Fibroblast of lung (primary cell): ENCODE measurements at regions not wholly inside any gene's neighbourhood (a gene's known extent, or its start where the extent isn't known, plus 50 kb on each side); places are given as distances from the start of the nearest gene placed in this dataset.
A peak's percentile ranks its signal among the peaks of the same experiment; 100 is the strongest.

Experiments used
- DNase-seq, 2 donors: peaks; one replicate each; pipeline versions ENCODE4 v3.0.0 to v3.0.0-alpha.2; 2010; ENCODE audit warnings: low read depth in 2 of 2
- H2AFZ ChIP-seq: 2 replicates; pipeline ENCODE4 v1.5.1; 2012; ENCODE audit warnings: low read length, control low read depth, inconsistent platforms
- H3K27ac ChIP-seq: 2 replicates; pipeline ENCODE4 v1.5.1; 2011; ENCODE audit warnings: low read length, control low read depth; ENCODE audit not compliant: insufficient read depth
- H3K27me3 ChIP-seq: 2 replicates; pipeline ENCODE4 v1.5.1; 2011; ENCODE audit warnings: mild to moderate bottlenecking, low read length; ENCODE audit not compliant: control insufficient read depth, insufficient read depth
- H3K36me3 ChIP-seq: 2 replicates; pipeline ENCODE4 v1.5.1; 2011; ENCODE audit warnings: low read length; ENCODE audit not compliant: control insufficient read depth, insufficient read depth
- H3K4me1 ChIP-seq: 2 replicates; pipeline ENCODE4 v1.5.1; 2011; ENCODE audit warnings: low read length; ENCODE audit not compliant: control insufficient read depth, insufficient read depth; ENCODE audit errors: extremely low read depth
- H3K4me2 ChIP-seq: 2 replicates; pipeline ENCODE4 v1.5.1; 2011; ENCODE audit warnings: low read length, control low read depth; ENCODE audit not compliant: insufficient read depth; ENCODE audit errors: extremely low read depth
- H3K4me3 ChIP-seq, 4 experiments: fragments of 200-600 bp in 1 of 4; sonication (generic) in 1 of 4; replicated peaks in 1 of 4; 2 replicates each; pipeline ENCODE4 v1.5.1; 2011 to 2016; ENCODE audit warnings: low read length in 4 of 4, low read depth in 3 of 4, mild to moderate bottlenecking in 3 of 4, control low read depth in 2 of 4, inconsistent platforms in 1 of 4, mixed read lengths in 1 of 4; ENCODE audit not compliant: insufficient read depth in 1 of 4; ENCODE audit errors: control extremely low read depth in 1 of 4
- H3K79me2 ChIP-seq: 2 replicates; pipeline ENCODE4 v1.5.1; 2012; ENCODE audit warnings: mild to moderate bottlenecking, low read length, inconsistent platforms; ENCODE audit not compliant: control insufficient read depth, insufficient read depth
- H3K9ac ChIP-seq: 2 replicates; pipeline ENCODE4 v1.5.1; 2011; ENCODE audit warnings: mild to moderate bottlenecking, low read length, control low read depth; ENCODE audit not compliant: insufficient read depth
- H3K9me3 ChIP-seq: 2 replicates; pipeline ENCODE4 v1.5.1; 2012; ENCODE audit warnings: low read depth, low read length; ENCODE audit not compliant: control insufficient read depth, insufficient read depth
- H4K20me1 ChIP-seq: 2 replicates; pipeline ENCODE4 v1.5.1; 2011; ENCODE audit warnings: low read length; ENCODE audit not compliant: control insufficient read depth, insufficient read depth; ENCODE audit errors: extremely low read depth
- CTCF ChIP-seq, 2 donors: IDR thresholded peaks in 1 of 2; conservative IDR thresholded peaks in 1 of 2; 1 replicate in 1 of 2; 2 replicates in 1 of 2; pipeline ENCODE4 v1.5.1; 2011 to 2012; ENCODE audit warnings: low read length in 2 of 2, control low read depth in 1 of 2, inconsistent platforms in 1 of 2, low read depth in 1 of 2, mild to moderate bottlenecking in 1 of 2
- EZH2 ChIP-seq: IDR thresholded peaks from 2 replicates; pipeline ENCODE4 v1.5.1; 2012; ENCODE audit warnings: low read length, control low read depth, mild to moderate bottlenecking; ENCODE audit errors: missing control alignments

GRCh38 chr3:102576651-102577050, 141.8 kb downstream of the ZPLD1 start:
- Histone ChIP-seq H3K4me1 (no peaks in the 10 kb centered on the region), H3K79me2 (no peaks in the 10 kb centered on the region), H3K9me3 (no peaks in the 10 kb centered on the region), H3K4me3 (no peak overlapping the region), H3K36me3 (no peaks in the 10 kb centered on the region), H3K27me3 (no peaks in the 10 kb centered on the region), H3K9ac (no peak overlapping the region), H2AFZ (no peak overlapping the region), H3K27ac (no peak overlapping the region), H3K4me2 (no peak overlapping the region), H4K20me1 (no peaks in the 10 kb centered on the region)
- no peak for TF ChIP-seq EZH2
- no peak for TF ChIP-seq CTCF (conservative IDR thresholded peaks at IDR 0.05 in 1 of 2, IDR thresholded peaks at IDR 0.05 in 1 of 2; ENCODE audit: low read depth in 1 of 2, low read length in 2 of 2)
- DNase-seq = no peak

GRCh38 chr3:102577082-102577789, 142.4 kb downstream of the ZPLD1 start:
- Histone ChIP-seq H3K27ac (no peak overlapping the region), H3K27me3 (no peaks in the 10 kb centered on the region)
- no peak for TF ChIP-seq CTCF (conservative IDR thresholded peaks at IDR 0.05 in 1 of 2, IDR thresholded peaks at IDR 0.05 in 1 of 2; ENCODE audit: low read depth in 1 of 2, low read length in 2 of 2)
- TF ChIP-seq EZH2 = no peak

GRCh38 chr3:102580760-102581159, 145.9 kb downstream of the ZPLD1 start:
- Histone ChIP-seq H3K4me3 (no peak overlapping the region), H3K79me2 (no peaks in the 10 kb centered on the region), H3K27ac (no peak overlapping the region), H3K36me3 (no peaks in the 10 kb centered on the region), H3K27me3 (no peaks in the 10 kb centered on the region), H3K9ac (no peak overlapping the region), H3K4me1 (no peaks in the 10 kb centered on the region), H4K20me1 (no peaks in the 10 kb centered on the region), H3K9me3 (no peaks in the 10 kb centered on the region), H3K4me2 (no peak overlapping the region), H2AFZ (no peak overlapping the region)
- TF ChIP-seq EZH2 = no peak
- TF ChIP-seq CTCF (conservative IDR thresholded peaks at IDR 0.05 in 1 of 2, IDR thresholded peaks at IDR 0.05 in 1 of 2; ENCODE audit: low read depth in 1 of 2, low read length in 2 of 2) = no peak
- no peak for DNase-seq

More at GRCh38 chr3:102577082-102577789, 142.4 kb downstream of the ZPLD1 start:
- H4K20me1 ChIP-seq = no peaks in the 10 kb centered on the region
- peak in 1 of 2 donors; percentile 1 for DNase-seq
- H3K4me2 ChIP-seq = no peak overlapping the region
- no peak overlapping the region for H3K9ac ChIP-seq
- no peaks in the 10 kb centered on the region for H3K9me3 ChIP-seq
- H2AFZ ChIP-seq = no peak overlapping the region
- H3K79me2 ChIP-seq = no peaks in the 10 kb centered on the region
- H3K36me3 ChIP-seq = no peaks in the 10 kb centered on the region
- H3K4me3 ChIP-seq = no peak overlapping the region
- H3K4me1 ChIP-seq = no peaks in the 10 kb centered on the region
